BLaER1 treated with 17β-estradiol and CSF1 and Interleukin-3, amounts not matched to agents 10 nM and 100 nM (cell line): ENCODE measurements at regions not wholly inside any gene's neighbourhood (a gene's known extent, or its start where the extent isn't known, plus 50 kb on each side); places are given as distances from the start of the nearest gene placed in this dataset.
A peak's percentile ranks its signal among the peaks of the same experiment; 100 is the strongest.

ENCODE experiments used
- H3K27ac ChIP-seq, 11 experiments: shearing (Covaris generic); formaldehyde crosslinking; 2 replicates each; pipeline ENCODE4 v1.8.1; 2022
- H3K27me3 ChIP-seq, 11 experiments: shearing (Covaris generic); formaldehyde crosslinking; 2 replicates each; pipeline ENCODE4 v1.8.1; 2022
- H3K36me3 ChIP-seq, 11 experiments: shearing (Covaris generic); formaldehyde crosslinking; 2 replicates each; pipeline ENCODE4 v1.8.1; 2022
- H3K4me1 ChIP-seq, 10 experiments: shearing (Covaris generic); formaldehyde crosslinking; 2 replicates each; pipeline ENCODE4 v1.8.1; 2022
- H3K4me2 ChIP-seq, 11 experiments: shearing (Covaris generic); formaldehyde crosslinking; 2 replicates each; pipeline ENCODE4 v1.8.1; 2022
- H3K4me3 ChIP-seq, 10 experiments: shearing (Covaris generic); formaldehyde crosslinking; 2 replicates each; pipeline ENCODE4 v1.8.1; 2022
- H3K9ac ChIP-seq, 11 experiments: shearing (Covaris generic); formaldehyde crosslinking; 2 replicates each; pipeline ENCODE4 v1.8.1; 2022
- H3K9me3 ChIP-seq, 11 experiments: shearing (Covaris generic); formaldehyde crosslinking; replicated peaks in 1 of 11; 2 replicates each; pipeline ENCODE4 v1.8.1; 2022
- H4K20me1 ChIP-seq, 11 experiments: shearing (Covaris generic); formaldehyde crosslinking; 2 replicates each; pipeline ENCODE4 v1.8.1; 2022
- Cebpa-rat ChIP-seq, 11 experiments: shearing (Covaris generic); IDR thresholded peaks; 2 replicates each; pipeline ENCODE4 v1.8.1; 2022

DNA sequence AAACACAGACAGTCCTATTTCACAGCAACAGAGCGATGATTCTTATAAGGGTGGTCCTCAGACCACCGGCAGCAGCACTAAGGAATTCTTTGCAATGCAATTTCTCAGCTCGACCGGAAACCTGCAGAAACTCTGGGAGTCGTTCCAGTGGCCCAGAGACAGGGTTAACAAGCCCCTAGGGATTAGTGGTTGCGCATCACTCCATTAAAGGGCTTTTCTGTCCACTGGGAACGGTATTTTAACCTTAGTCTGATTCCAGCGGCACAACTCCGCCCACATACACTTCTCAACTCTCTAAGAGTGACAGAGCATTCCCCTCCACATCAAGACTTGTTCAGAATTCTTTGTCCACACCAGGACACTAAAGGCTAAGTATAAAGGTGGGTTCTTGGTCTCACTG lies 341.5 kb downstream of the TFAP2A start:
- Histone ChIP-seq H3K4me3 (no peak overlapping the region), H3K36me3 (no peaks in the 10 kb centered on the region), H3K9ac (no peak overlapping the region), H4K20me1 (no peaks in the 10 kb centered on the region), H3K27ac (no peak overlapping the region), H3K9me3 (peaks cover 6 to 19% (median 9%) of the 10 kb centered on the region in 11 experiments; a peak in 19 of 22 replicates), H3K27me3 (no peaks in the 10 kb centered on the region), H3K4me2 (no peak overlapping the region), H3K4me1 (0 out of 20 replicates have a peak, but pooled peaks cover 0 to 3% (median 0%) of the 10 kb centered on the region in 10 experiments)
- TF ChIP-seq Cebpa-rat (IDR thresholded peaks at IDR 0.05), result no peak

DNA sequence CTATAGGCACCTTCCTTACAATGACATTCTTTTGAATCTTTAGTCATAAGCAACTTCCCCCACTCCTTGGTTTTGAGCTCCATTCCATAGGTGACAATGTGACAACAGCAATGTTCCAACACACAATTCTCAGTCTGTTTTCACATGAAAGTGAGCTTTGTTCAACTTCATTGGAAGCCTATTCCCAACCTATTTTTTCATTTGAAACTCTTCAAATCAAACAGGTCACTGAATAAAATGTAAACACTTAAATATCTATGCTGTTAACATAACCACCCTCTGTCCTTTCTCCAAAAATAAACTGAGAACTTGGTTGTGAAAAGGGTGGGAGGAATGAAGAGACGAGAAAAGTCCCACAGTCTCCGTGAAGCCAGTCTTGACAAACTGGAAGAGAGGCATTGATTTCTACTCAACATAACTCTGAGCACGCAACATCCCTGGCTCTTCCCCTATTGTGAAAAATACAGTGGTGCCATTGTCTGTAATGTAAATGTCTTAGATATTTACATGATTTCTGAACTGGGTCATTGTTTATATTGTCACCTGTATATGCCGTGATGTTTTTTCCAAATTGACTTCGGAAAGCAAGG lies 343.1 kb downstream of the TFAP2A start:
- H3K36me3 ChIP-seq, result no peaks in the 10 kb centered on the region
- H4K20me1 ChIP-seq, result no peaks in the 10 kb centered on the region
- H3K4me3 ChIP-seq, result no peak overlapping the region
- H3K4me1 ChIP-seq, result no peaks in the 10 kb centered on the region
- H3K9ac ChIP-seq, result no peak overlapping the region
- no peak overlapping the region for H3K27ac ChIP-seq
- H3K27me3 ChIP-seq, result no peaks in the 10 kb centered on the region
- no peak overlapping the region for H3K4me2 ChIP-seq
- H3K9me3 ChIP-seq, result peaks cover 6 to 19% (median 9%) of the 10 kb centered on the region in 11 experiments; a peak in 19 of 22 replicates
- TF ChIP-seq Cebpa-rat (IDR thresholded peaks at IDR 0.05), result no peak

DNA sequence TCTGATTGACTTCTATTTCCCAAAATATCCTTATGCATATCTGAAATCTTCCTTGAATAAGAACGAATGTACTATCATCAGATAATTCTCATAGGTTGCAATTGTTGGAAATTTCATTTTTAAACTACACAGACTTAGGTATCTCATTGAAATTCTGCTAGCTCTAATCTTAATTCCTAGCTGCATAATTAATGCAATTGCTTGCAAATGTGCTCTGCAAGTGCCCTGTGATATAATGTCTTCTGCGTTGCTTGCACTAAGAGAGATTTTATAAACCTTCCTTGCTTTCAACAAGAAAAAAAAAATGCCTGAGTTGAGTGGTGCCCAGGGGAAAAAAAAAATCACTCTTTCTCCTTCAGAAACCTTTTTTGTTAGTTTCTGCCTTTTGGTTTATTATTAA lies 354.9 kb downstream of the TFAP2A start:
- Histone ChIP-seq H3K9ac (no peak overlapping the region), H3K4me2 (no peak overlapping the region), H4K20me1 (no peaks in the 10 kb centered on the region), H3K9me3 (no peaks in the 10 kb centered on the region), H3K4me1 (peaks cover 0 to 6% (median 0%) of the 10 kb centered on the region in 10 experiments; a peak in 1 of 20 replicates), H3K27ac (no peak overlapping the region), H3K4me3 (no peak overlapping the region), H3K27me3 (no peaks in the 10 kb centered on the region), H3K36me3 (no peaks in the 10 kb centered on the region)
- no peak for TF ChIP-seq Cebpa-rat (IDR thresholded peaks at IDR 0.05)

DNA sequence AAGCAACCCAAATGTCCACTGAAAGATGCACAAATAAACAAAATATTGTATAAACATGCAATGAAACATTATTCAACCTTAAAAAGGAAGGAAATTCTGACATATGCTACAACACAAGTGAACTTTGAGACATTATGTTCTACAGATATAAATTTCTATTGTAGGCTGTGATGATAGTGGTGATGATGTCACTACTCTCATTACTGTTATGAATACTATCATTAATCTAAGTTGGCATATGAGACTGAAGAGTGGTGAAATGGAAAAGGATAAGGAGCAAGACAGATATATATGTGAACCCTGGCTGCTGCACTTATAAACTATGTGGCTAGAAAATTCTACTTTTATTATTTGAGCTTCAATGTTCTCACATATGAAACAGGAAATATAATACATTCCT lies 360.2 kb downstream of the TFAP2A start:
- no peak overlapping the region for H3K27ac ChIP-seq

DNA sequence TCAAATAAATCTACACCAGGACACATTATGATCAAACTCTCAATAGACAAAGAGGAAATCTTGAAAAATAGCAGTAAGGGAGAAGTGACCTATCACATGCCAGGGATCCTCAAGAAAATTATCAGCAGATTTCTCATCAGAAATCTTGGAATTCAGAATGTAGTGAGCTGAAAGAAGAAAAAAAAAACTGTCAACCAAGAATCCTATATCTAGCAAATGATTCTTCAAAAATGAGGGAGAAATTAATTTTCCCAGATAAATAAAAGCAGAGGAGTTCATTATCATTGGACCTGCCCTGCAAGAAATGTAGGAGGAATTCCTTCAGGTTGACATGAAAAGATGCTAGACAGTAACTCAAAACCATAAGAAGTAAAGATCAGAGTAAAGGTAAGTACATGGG lies 363.6 kb downstream of the TFAP2A start:
- TF ChIP-seq Cebpa-rat (IDR thresholded peaks at IDR 0.05), result no peak
- Histone ChIP-seq H3K27ac (no peak overlapping the region), H3K36me3 (no peaks in the 10 kb centered on the region)

More for the DNA sequence above, 360.2 kb downstream of the TFAP2A start:
- Histone ChIP-seq H3K36me3 (no peaks in the 10 kb centered on the region), H3K9ac (no peak overlapping the region), H3K27me3 (no peaks in the 10 kb centered on the region), H4K20me1 (no peaks in the 10 kb centered on the region), H3K4me3 (no peak overlapping the region), H3K4me1 (no peaks in the 10 kb centered on the region), H3K4me2 (no peak overlapping the region), H3K9me3 (peaks cover 0 to 17% (median 6%) of the 10 kb centered on the region in 11 experiments; a peak in 13 of 22 replicates)
- TF ChIP-seq Cebpa-rat (IDR thresholded peaks at IDR 0.05), result no peak

DNA sequence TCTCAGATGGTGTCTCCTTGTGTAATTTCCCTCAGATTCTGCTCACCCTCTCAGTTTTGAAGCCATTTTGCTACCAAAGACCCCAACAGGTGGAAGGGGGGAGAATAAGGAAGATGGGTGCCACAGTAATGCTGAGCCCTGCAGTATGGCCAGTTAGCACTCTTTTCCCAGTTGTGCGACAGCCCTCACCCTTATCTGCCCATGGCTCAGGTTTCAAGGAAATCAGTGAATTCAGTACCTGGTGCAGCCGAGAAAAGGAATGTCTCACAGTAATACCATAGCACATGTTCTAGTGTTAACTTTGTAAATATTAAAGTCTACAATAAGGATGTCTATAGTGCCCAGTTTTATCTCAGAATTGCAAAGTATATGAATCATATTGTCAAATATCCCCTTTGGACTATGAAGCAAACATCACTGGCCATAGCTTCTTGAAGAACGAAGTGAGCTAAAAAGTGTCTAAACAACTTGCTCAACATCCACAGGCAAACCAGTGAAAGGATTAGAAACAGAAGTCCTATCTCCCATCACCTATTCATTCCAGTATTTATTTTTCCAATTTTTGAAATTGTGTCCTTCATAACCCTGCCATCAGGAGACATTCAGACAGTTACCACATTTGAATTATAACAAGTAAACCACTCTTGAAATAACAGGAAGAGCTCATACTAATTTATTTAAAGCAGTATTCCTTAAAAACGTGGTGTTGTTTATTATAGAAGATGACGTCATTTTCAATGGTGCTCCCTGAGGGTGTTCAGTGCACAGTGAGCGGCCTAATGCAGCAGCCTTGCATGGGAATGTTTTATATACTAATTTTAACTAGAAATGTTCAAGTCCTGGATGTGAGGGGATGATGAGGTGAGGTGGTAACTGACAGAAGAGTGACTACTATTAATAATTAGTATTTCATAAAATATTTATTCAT lies 366.2 kb downstream of the TFAP2A start:
- Histone ChIP-seq H3K27me3 (no peaks in the 10 kb centered on the region), H3K9me3 (peaks cover 0 to 17% (median 6%) of the 10 kb centered on the region in 11 experiments; a peak in 13 of 22 replicates), H3K9ac (no peak overlapping the region), H3K27ac (no peak overlapping the region), H3K4me2 (no peak overlapping the region), H3K4me3 (no peak overlapping the region), H4K20me1 (no peaks in the 10 kb centered on the region), H3K4me1 (no peaks in the 10 kb centered on the region), H3K36me3 (no peaks in the 10 kb centered on the region)
- TF ChIP-seq Cebpa-rat (IDR thresholded peaks at IDR 0.05), result no peak

More for the DNA sequence above, 363.6 kb downstream of the TFAP2A start:
- Histone ChIP-seq H3K9me3 (peaks cover 0 to 17% (median 6%) of the 10 kb centered on the region in 11 experiments; a peak in 13 of 22 replicates), H3K4me3 (no peak overlapping the region), H4K20me1 (no peaks in the 10 kb centered on the region), H3K4me2 (no peak overlapping the region), H3K9ac (no peak overlapping the region), H3K27me3 (no peaks in the 10 kb centered on the region), H3K4me1 (no peaks in the 10 kb centered on the region)

DNA sequence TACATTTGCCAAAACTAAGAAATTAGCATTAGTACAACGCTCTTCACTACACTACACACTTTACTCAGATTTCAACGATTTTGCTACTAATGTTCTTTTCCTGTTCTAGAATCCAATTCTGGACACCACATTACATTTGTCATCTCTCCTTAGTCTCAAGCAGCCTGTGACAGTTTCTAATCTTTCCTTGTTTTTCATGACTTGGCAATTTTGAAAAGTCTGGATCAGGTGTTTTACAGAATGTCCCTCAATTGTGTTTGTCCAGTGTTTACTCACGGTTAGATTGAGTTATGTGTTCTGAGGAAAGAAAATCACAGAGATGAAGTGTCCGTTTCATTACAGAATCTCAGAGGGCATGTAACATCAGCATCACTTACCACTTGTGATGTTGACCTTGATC lies 372.6 kb downstream of the TFAP2A start:
- Histone ChIP-seq H4K20me1 (no peaks in the 10 kb centered on the region), H3K4me3 (no peak overlapping the region), H3K27me3 (no peaks in the 10 kb centered on the region), H3K9me3 (peaks cover 0 to 14% (median 0%) of the 10 kb centered on the region in 11 experiments; a peak in 5 of 22 replicates), H3K4me2 (no peak overlapping the region), H3K4me1 (peaks cover 0 to 8% (median 0%) of the 10 kb centered on the region in 10 experiments; a peak in 2 of 20 replicates), H3K27ac (no peak overlapping the region), H3K9ac (no peak overlapping the region), H3K36me3 (no peaks in the 10 kb centered on the region)
- no peak for TF ChIP-seq Cebpa-rat (IDR thresholded peaks at IDR 0.05)

DNA sequence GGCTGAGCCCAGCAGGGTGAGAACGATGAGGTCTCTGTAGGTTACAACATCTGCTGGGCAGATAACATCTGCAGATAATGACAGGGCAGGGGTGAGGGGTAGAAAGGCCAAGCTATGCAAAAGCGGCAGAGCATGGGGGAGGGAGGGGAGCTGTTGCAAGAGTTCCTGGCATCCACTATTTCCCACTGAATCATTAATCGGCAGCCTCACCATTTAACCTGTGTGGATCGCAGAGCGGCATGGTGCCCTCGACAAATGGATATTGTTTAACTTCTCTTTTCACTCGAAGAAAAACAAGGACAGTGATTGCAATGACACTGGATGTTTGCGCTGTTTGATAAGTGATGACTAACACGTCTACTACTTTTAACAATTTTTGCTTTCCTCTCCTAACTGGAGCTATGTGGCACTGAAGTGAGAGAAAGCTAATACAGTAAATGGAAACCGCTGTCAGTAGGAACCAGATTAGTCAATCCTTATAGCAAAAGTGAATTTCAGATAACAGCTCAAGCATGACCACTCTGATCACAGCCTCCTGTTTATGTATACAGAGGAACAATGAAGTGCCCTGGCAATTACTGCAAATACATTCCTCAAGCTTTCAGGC lies 381.5 kb downstream of the TFAP2A start:
- Histone ChIP-seq H3K4me3 (no peak overlapping the region), H4K20me1 (no peaks in the 10 kb centered on the region), H3K4me2 (peak overlapping the region in 1 of 11 experiments; percentile 17; a peak in 2 of 22 replicates), H3K9me3 (no peaks in the 10 kb centered on the region), H3K27ac (no peak overlapping the region), H3K9ac (no peak overlapping the region), H3K27me3 (no peaks in the 10 kb centered on the region), H3K4me1 (peaks cover 0 to 21% (median 0%) of the 10 kb centered on the region in 10 experiments; a peak in 3 of 20 replicates), H3K36me3 (no peaks in the 10 kb centered on the region)
- no peak for TF ChIP-seq Cebpa-rat (IDR thresholded peaks at IDR 0.05)

DNA sequence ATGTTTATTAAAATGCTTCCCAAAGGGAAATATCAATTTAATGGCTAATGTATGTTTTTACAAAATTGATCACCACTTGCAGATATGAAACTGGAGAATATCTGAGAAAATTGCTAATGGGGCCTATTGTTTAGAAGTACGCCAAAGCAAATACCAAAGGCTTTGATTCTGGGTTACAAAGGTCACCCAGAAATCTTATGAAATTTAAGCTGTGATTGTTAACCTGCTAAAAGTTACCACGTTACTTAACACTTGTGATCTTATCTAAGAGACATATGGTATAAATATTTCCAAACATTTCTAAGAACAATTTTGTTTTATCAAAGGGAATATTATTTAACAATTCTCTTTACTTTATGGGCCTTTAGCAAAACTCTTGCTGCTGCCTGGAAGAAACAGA lies 383.3 kb downstream of the TFAP2A start:
- Histone ChIP-seq H3K9ac (no peak overlapping the region), H3K27ac (no peak overlapping the region), H4K20me1 (no peaks in the 10 kb centered on the region), H3K4me2 (no peak overlapping the region), H3K4me1 (peaks cover 0 to 9% (median 0%) of the 10 kb centered on the region in 10 experiments; a peak in 2 of 20 replicates), H3K27me3 (no peaks in the 10 kb centered on the region), H3K9me3 (no peaks in the 10 kb centered on the region), H3K4me3 (no peak overlapping the region), H3K36me3 (no peaks in the 10 kb centered on the region)
- no peak for TF ChIP-seq Cebpa-rat (IDR thresholded peaks at IDR 0.05)
